Activated naive CD4-positive, alpha-beta T cell treated with anti-CD3 and anti-CD28 coated beads for 36 hours (primary cell): ENCODE measurements at regions not wholly inside any gene's neighbourhood (a gene's known extent, or its start where the extent isn't known, plus 50 kb on each side); places are given as distances from the start of the nearest gene placed in this dataset.

ENCODE experiments used
- CTCF ChIA-PET: fragments of 350-600 bp; sonication (Branson Sonifier 250); formaldehyde crosslinking; loops from one replicate; lab custom pipeline; 2021; ENCODE audit warnings: antibody characterized with exemption; lab: Charles Lee
- DNase-seq: peaks from one replicate; pipeline ENCODE4 v3.0.0-alpha.2; 2020
- H3K27ac Mint-ChIP-seq: one replicate; pipeline ENCODE4 v1.8.0; 2021; ENCODE audit warnings: mild to moderate bottlenecking, mixed read lengths
- H3K27me3 Mint-ChIP-seq: one replicate; pipeline ENCODE4 v1.8.0; 2021; ENCODE audit warnings: low read depth, mixed read lengths
- H3K36me3 Mint-ChIP-seq: one replicate; pipeline ENCODE4 v1.8.0; 2021; ENCODE audit warnings: low read depth, mixed read lengths
- H3K4me1 Mint-ChIP-seq: one replicate; pipeline ENCODE4 v1.8.0; 2021; ENCODE audit warnings: low read depth, mixed read lengths
- H3K4me3 Mint-ChIP-seq: one replicate; pipeline ENCODE4 v1.8.0; 2021; ENCODE audit warnings: mild to moderate bottlenecking, moderate library complexity, mixed read lengths
- H3K9me3 Mint-ChIP-seq: one replicate; pipeline ENCODE4 v1.8.0; 2021; ENCODE audit warnings: mixed read lengths
- intact Hi-C: fragments of 100-400 bp; cut with micrococcal nuclease; formaldehyde crosslinking; loops from one replicate; pipeline ENCODE4 v1.15.1; 2023

GRCh38 chr1:29466258-29466657 lies 229.9 kb downstream of the PTPRU start:
- no peaks in the 10 kb centered on the region for H3K36me3 Mint-ChIP-seq
- no peaks in the 10 kb centered on the region for H3K4me1 Mint-ChIP-seq
- peaks cover 6% of the 10 kb centered on the region for H3K9me3 Mint-ChIP-seq
- intact Hi-C loops = no loop called here
- H3K27me3 Mint-ChIP-seq = peaks cover 5% of the 10 kb centered on the region
- H3K27ac Mint-ChIP-seq = no peak overlapping the region
- CTCF ChIA-PET = no interaction called here
- DNase-seq = no peak
- H3K4me3 Mint-ChIP-seq = no peak overlapping the region

- Mint-ChIP-seq H3K27ac (no peak overlapping the region), H3K36me3 (no peaks in the 10 kb centered on the region), H3K4me3 (no peak overlapping the region), H3K27me3 (peaks cover 5% of the 10 kb centered on the region), H3K9me3 (peaks cover 6% of the 10 kb centered on the region), H3K4me1 (no peaks in the 10 kb centered on the region)
- intact Hi-C loops = no loop called here
- CTCF ChIA-PET = no interaction called here
- DNase-seq = no peak
Measured at GRCh38 chr1:29465755-29466154, 229.4 kb downstream of the PTPRU start.

GRCh38 chr1:29462096-29462495 lies 225.8 kb downstream of the PTPRU start:
- Mint-ChIP-seq H3K27ac (no peak overlapping the region), H3K4me1 (no peaks in the 10 kb centered on the region), H3K9me3 (peaks cover 6% of the 10 kb centered on the region), H3K36me3 (no peaks in the 10 kb centered on the region), H3K27me3 (peaks cover 2% of the 10 kb centered on the region), H3K4me3 (no peak overlapping the region)
- CTCF ChIA-PET = no interaction called here
- no peak for DNase-seq
- intact Hi-C loops = no loop called here

- Mint-ChIP-seq H3K9me3 (peaks cover 8% of the 10 kb centered on the region), H3K27ac (no peak overlapping the region), H3K4me3 (no peak overlapping the region), H3K27me3 (peaks cover 2% of the 10 kb centered on the region), H3K36me3 (no peaks in the 10 kb centered on the region), H3K4me1 (no peaks in the 10 kb centered on the region)
- intact Hi-C loops = no loop called here
- DNase-seq = no peak
- CTCF ChIA-PET = no interaction called here
Measured at GRCh38 chr1:29461115-29461739, 224.9 kb downstream of the PTPRU start.

GRCh38 chr1:29460694-29461093 lies 224.4 kb downstream of the PTPRU start:
- intact Hi-C loops = no loop called here
- H3K36me3 Mint-ChIP-seq = no peaks in the 10 kb centered on the region
- peaks cover 8% of the 10 kb centered on the region for H3K9me3 Mint-ChIP-seq
- no peak overlapping the region for H3K4me3 Mint-ChIP-seq
- no peak overlapping the region for H3K27ac Mint-ChIP-seq
- no peaks in the 10 kb centered on the region for H3K4me1 Mint-ChIP-seq
- CTCF ChIA-PET = no interaction called here
- H3K27me3 Mint-ChIP-seq = peaks cover 4% of the 10 kb centered on the region
- DNase-seq = no peak

GRCh38 chr1:29460041-29460610 lies 223.8 kb downstream of the PTPRU start:
- no peak for DNase-seq
- no peaks in the 10 kb centered on the region for H3K36me3 Mint-ChIP-seq

GRCh38 chr1:29459620-29459945 lies 223.3 kb downstream of the PTPRU start:
- H3K27me3 Mint-ChIP-seq = peaks cover 4% of the 10 kb centered on the region
- DNase-seq = no peak
- peaks cover 4% of the 10 kb centered on the region for H3K9me3 Mint-ChIP-seq
- no peak overlapping the region for H3K27ac Mint-ChIP-seq
- no peak overlapping the region for H3K4me3 Mint-ChIP-seq
- CTCF ChIA-PET = no interaction called here
- no peaks in the 10 kb centered on the region for H3K4me1 Mint-ChIP-seq
- intact Hi-C loops = no loop called here
- no peaks in the 10 kb centered on the region for H3K36me3 Mint-ChIP-seq

More at GRCh38 chr1:29460041-29460610, 223.8 kb downstream of the PTPRU start:
- CTCF ChIA-PET = no interaction called here
- H3K4me3 Mint-ChIP-seq = no peak overlapping the region
- no peak overlapping the region for H3K27ac Mint-ChIP-seq
- intact Hi-C loops = no loop called here
- H3K9me3 Mint-ChIP-seq = peaks cover 6% of the 10 kb centered on the region
- no peaks in the 10 kb centered on the region for H3K4me1 Mint-ChIP-seq
- peaks cover 4% of the 10 kb centered on the region for H3K27me3 Mint-ChIP-seq

GRCh38 chr1:29458737-29459619 lies 222.7 kb downstream of the PTPRU start:
- CTCF ChIA-PET = no interaction called here
- Mint-ChIP-seq H3K4me3 (no peak overlapping the region), H3K4me1 (no peaks in the 10 kb centered on the region), H3K9me3 (peaks cover 2% of the 10 kb centered on the region), H3K27me3 (peaks cover 4% of the 10 kb centered on the region), H3K27ac (no peak overlapping the region), H3K36me3 (no peaks in the 10 kb centered on the region)
- DNase-seq = no peak
- intact Hi-C loops = no loop called here

GRCh38 chr1:29457496-29458368 lies 221.4 kb downstream of the PTPRU start:
- intact Hi-C loops = no loop called here
- CTCF ChIA-PET = no interaction called here

GRCh38 chr1:29456685-29457435 lies 220.5 kb downstream of the PTPRU start:
- DNase-seq = no peak
- no peak overlapping the region for H3K27ac Mint-ChIP-seq
- no peaks in the 10 kb centered on the region for H3K4me1 Mint-ChIP-seq
- no peaks in the 10 kb centered on the region for H3K36me3 Mint-ChIP-seq
- CTCF ChIA-PET = interaction anchor here (1.0 kb wide), 1 partner anchor 13 kb away, joined by 3 read pairs; no protein-coding TSS in a partner anchor
- intact Hi-C loops = no loop called here
- peaks cover 2% of the 10 kb centered on the region for H3K9me3 Mint-ChIP-seq
- peaks cover 2% of the 10 kb centered on the region for H3K27me3 Mint-ChIP-seq
- H3K4me3 Mint-ChIP-seq = no peak overlapping the region

More at GRCh38 chr1:29457496-29458368, 221.4 kb downstream of the PTPRU start:
- H3K4me1 Mint-ChIP-seq = no peaks in the 10 kb centered on the region
- no peak overlapping the region for H3K27ac Mint-ChIP-seq
- H3K4me3 Mint-ChIP-seq = no peak overlapping the region
- H3K27me3 Mint-ChIP-seq = peaks cover 4% of the 10 kb centered on the region
- peaks cover 2% of the 10 kb centered on the region for H3K9me3 Mint-ChIP-seq
- H3K36me3 Mint-ChIP-seq = no peaks in the 10 kb centered on the region
- DNase-seq = no peak

- peaks cover 2% of the 10 kb centered on the region for H3K27me3 Mint-ChIP-seq
- peaks cover 2% of the 10 kb centered on the region for H3K9me3 Mint-ChIP-seq
- H3K4me1 Mint-ChIP-seq = no peaks in the 10 kb centered on the region
- CTCF ChIA-PET = interaction anchor here (1.0 kb wide), 1 partner anchor 12 kb away, joined by 3 read pairs; no protein-coding TSS in a partner anchor
- no peak for DNase-seq
- no peak overlapping the region for H3K27ac Mint-ChIP-seq
- intact Hi-C loops = no loop called here
- H3K4me3 Mint-ChIP-seq = no peak overlapping the region
- no peaks in the 10 kb centered on the region for H3K36me3 Mint-ChIP-seq
Measured at GRCh38 chr1:29455781-29456180, 219.5 kb downstream of the PTPRU start.
